PFSK-1 (cell line): ENCODE measurements at regions not wholly inside any gene's neighbourhood (a gene's known extent, or its start where the extent isn't known, plus 50 kb on each side); places are given as distances from the start of the nearest gene placed in this dataset.

Source experiments
- POLR2AphosphoS5 ChIP-seq: IDR thresholded peaks from 2 replicates; pipeline ENCODE4 v1.6.1; 2012; ENCODE audit warnings: low read depth, mild to moderate bottlenecking, control low read depth, low read length, moderate library complexity
- SIN3A ChIP-seq: IDR thresholded peaks from 2 replicates; pipeline ENCODE4 v1.6.1; 2012; ENCODE audit warnings: mild to moderate bottlenecking, low read length, moderate library complexity, borderline replicate concordance; ENCODE audit not compliant: insufficient read depth
- TF ChIP-seq, protein P1 (sequence below), 2 experiments: IDR thresholded peaks; 2 replicates each; pipeline versions ENCODE4 v1.6.1 to v1.8.0; 2011 to 2012; ENCODE audit warnings: low read depth in 2 of 2, low read length in 2 of 2, control low read depth in 1 of 2, inconsistent platforms in 1 of 2, mild to moderate bottlenecking in 1 of 2, moderate library complexity in 1 of 2; ENCODE audit not compliant: insufficient read depth in 1 of 2

DNA sequence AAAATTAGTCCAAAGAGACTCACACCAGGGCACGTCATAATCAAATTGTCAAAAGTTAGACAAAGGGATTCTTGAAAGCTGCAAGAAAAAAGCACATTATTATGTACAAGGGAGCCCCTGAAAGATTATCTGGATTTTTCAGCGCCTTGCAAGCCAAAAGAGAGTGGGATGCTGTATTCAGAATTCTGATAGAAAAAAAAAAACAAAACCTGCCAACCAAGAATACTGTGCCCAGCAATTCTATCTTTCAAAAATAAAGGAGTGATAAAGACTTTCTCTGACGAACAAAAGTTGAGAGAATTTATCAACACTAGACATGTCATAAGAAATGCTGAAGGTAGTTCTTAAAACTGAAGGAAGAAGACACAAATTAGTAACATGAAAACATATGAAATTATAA, 240.2 kb downstream of the SNX13 start:
- TF ChIP-seq, protein P1, sequence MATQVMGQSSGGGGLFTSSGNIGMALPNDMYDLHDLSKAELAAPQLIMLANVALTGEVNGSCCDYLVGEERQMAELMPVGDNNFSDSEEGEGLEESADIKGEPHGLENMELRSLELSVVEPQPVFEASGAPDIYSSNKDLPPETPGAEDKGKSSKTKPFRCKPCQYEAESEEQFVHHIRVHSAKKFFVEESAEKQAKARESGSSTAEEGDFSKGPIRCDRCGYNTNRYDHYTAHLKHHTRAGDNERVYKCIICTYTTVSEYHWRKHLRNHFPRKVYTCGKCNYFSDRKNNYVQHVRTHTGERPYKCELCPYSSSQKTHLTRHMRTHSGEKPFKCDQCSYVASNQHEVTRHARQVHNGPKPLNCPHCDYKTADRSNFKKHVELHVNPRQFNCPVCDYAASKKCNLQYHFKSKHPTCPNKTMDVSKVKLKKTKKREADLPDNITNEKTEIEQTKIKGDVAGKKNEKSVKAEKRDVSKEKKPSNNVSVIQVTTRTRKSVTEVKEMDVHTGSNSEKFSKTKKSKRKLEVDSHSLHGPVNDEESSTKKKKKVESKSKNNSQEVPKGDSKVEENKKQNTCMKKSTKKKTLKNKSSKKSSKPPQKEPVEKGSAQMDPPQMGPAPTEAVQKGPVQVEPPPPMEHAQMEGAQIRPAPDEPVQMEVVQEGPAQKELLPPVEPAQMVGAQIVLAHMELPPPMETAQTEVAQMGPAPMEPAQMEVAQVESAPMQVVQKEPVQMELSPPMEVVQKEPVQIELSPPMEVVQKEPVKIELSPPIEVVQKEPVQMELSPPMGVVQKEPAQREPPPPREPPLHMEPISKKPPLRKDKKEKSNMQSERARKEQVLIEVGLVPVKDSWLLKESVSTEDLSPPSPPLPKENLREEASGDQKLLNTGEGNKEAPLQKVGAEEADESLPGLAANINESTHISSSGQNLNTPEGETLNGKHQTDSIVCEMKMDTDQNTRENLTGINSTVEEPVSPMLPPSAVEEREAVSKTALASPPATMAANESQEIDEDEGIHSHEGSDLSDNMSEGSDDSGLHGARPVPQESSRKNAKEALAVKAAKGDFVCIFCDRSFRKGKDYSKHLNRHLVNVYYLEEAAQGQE (IDR thresholded peaks at IDR 0.05; ENCODE audit: insufficient read depth in 1 of 2, low read depth in 2 of 2, low read length in 2 of 2) = no peak
- TF ChIP-seq POLR2AphosphoS5 (no peak), SIN3A (no peak)
